ENCODE measurements at regions not wholly inside any gene's neighbourhood (a gene's known extent, or its start where the extent isn't known, plus 50 kb on each side); places are given as distances from the start of the nearest gene placed in this dataset.

- Histone ChIP-seq H2AFZ (ENCODE audit: insufficient read depth, low read depth, low read length, poor library complexity, severe bottlenecking) (no peak overlapping the region), H3K4me3 (ENCODE audit: control extremely low read depth in 1 of 5, extremely low read depth in 1 of 5, insufficient read depth in 1 of 5, low read depth in 2 of 5, low read length in 4 of 5) (no peak overlapping the region), H3K4me2 (replicated peaks; ENCODE audit: low read depth, low read length, poor library complexity, severe bottlenecking) (no peak overlapping the region), H3K27ac (ENCODE audit: low read length in 2 of 2) (no peak overlapping the region), H3K79me2 (ENCODE audit: control insufficient read depth, insufficient read depth, low read length) (no peaks in the 10 kb centered on the region), H4K20me1 (ENCODE audit: control insufficient read depth, insufficient read depth, low read length, poor library complexity, severe bottlenecking) (no peaks in the 10 kb centered on the region), H3K27me3 (replicated peaks in 1 of 4; ENCODE audit: control extremely low read depth in 1 of 4, control insufficient read depth in 3 of 4, insufficient read depth in 4 of 4, low read length in 3 of 4) (no peaks in the 10 kb centered on the region), H3K9ac (ENCODE audit: low read length) (no peak overlapping the region), H3K9me3 (ENCODE audit: control extremely low read depth in 1 of 3, control insufficient read depth in 2 of 3, insufficient read depth in 1 of 3, low read length in 2 of 3) (peaks cover 0 to 3% (median 0%) of the 10 kb centered on the region in 3 donors), H3K4me1 (ENCODE audit: control insufficient read depth in 2 of 2, insufficient read depth in 2 of 2, low read length in 2 of 2) (no peaks in the 10 kb centered on the region), H3K36me3 (replicated peaks in 1 of 2; ENCODE audit: control extremely low read depth in 1 of 2, control insufficient read depth in 1 of 2, extremely low read depth in 1 of 2, insufficient read depth in 2 of 2, low read length in 1 of 2) (no peaks in the 10 kb centered on the region)
- no peak for ATAC-seq (ENCODE audit: low read depth)
- H3K9me3 Mint-ChIP-seq (ENCODE audit: insufficient read depth), result peaks cover 11% of the 10 kb centered on the region
- intact Hi-C loops (cut with micrococcal nuclease), result no loop called here
- H3K27ac Mint-ChIP-seq, result no peak overlapping the region
- H3K4me3 Mint-ChIP-seq, result no peak overlapping the region
- no peak for DNase-seq
- WGBS (ENCODE audit: insufficient coverage), result 73% methylated on average over 1 of the region's 3 CpGs
- CTCF ChIA-PET, result no interaction called here
- H3K4me1 Mint-ChIP-seq, result no peaks in the 10 kb centered on the region
- no peaks in the 10 kb centered on the region for H3K27me3 Mint-ChIP-seq
- TF ChIP-seq EZH2 (IDR thresholded peaks at IDR 0.05; ENCODE audit: borderline replicate concordance, insufficient read depth, low read depth, low read length, poor library complexity, severe bottlenecking), result no peak
- POLR2A ChIA-PET, result no interaction called here
Observed at GRCh38 chr6:94478133-94479005, 1059.0 kb upstream of the EPHA7 start.

GRCh38 chr6:94468830-94469229 lies 1049.5 kb upstream of the EPHA7 start:
- Histone ChIP-seq H4K20me1 (ENCODE audit: control insufficient read depth, insufficient read depth, low read length, poor library complexity, severe bottlenecking) (no peaks in the 10 kb centered on the region), H3K9me3 (ENCODE audit: control extremely low read depth in 1 of 3, control insufficient read depth in 2 of 3, insufficient read depth in 1 of 3, low read length in 2 of 3) (no peaks in the 10 kb centered on the region), H3K4me2 (replicated peaks; ENCODE audit: low read depth, low read length, poor library complexity, severe bottlenecking) (no peak overlapping the region), H3K4me1 (ENCODE audit: control insufficient read depth in 2 of 2, insufficient read depth in 2 of 2, low read length in 2 of 2) (no peaks in the 10 kb centered on the region), H3K27me3 (replicated peaks in 1 of 4; ENCODE audit: control extremely low read depth in 1 of 4, control insufficient read depth in 3 of 4, insufficient read depth in 4 of 4, low read length in 3 of 4) (no peaks in the 10 kb centered on the region), H3K9ac (ENCODE audit: low read length) (no peak overlapping the region), H2AFZ (ENCODE audit: insufficient read depth, low read depth, low read length, poor library complexity, severe bottlenecking) (no peak overlapping the region), H3K4me3 (ENCODE audit: control extremely low read depth in 1 of 5, extremely low read depth in 1 of 5, insufficient read depth in 1 of 5, low read depth in 2 of 5, low read length in 4 of 5) (no peak overlapping the region), H3K27ac (ENCODE audit: low read length in 2 of 2) (no peak overlapping the region), H3K79me2 (ENCODE audit: control insufficient read depth, insufficient read depth, low read length) (no peaks in the 10 kb centered on the region), H3K36me3 (replicated peaks in 1 of 2; ENCODE audit: control extremely low read depth in 1 of 2, control insufficient read depth in 1 of 2, extremely low read depth in 1 of 2, insufficient read depth in 2 of 2, low read length in 1 of 2) (no peaks in the 10 kb centered on the region)
- POLR2A ChIA-PET, result no interaction called here
- ATAC-seq (ENCODE audit: low read depth) (no peak), DNase-seq (no peak)
- Mint-ChIP-seq H3K27ac (no peak overlapping the region), H3K4me1 (no peaks in the 10 kb centered on the region), H3K27me3 (no peaks in the 10 kb centered on the region), H3K4me3 (no peak overlapping the region), H3K9me3 (ENCODE audit: insufficient read depth) (no peaks in the 10 kb centered on the region)
- no peak for TF ChIP-seq CTCF (IDR thresholded peaks at IDR 0.05)
- TF ChIP-seq EZH2 (IDR thresholded peaks at IDR 0.05; ENCODE audit: borderline replicate concordance, insufficient read depth, low read depth, low read length, poor library complexity, severe bottlenecking), result no peak
- intact Hi-C loops (cut with micrococcal nuclease), result no loop called here
- CTCF ChIA-PET, result no interaction called here

All from B cell (primary cell).